ENCODE measurements at regions not wholly inside any gene's neighbourhood (a gene's known extent, or its start where the extent isn't known, plus 50 kb on each side); places are given as distances from the start of the nearest gene placed in this dataset.

- DNase-seq (ENCODE audit: low spot score), result no peak
Observed at GRCh38 chr1:4380564-4381168, 273.7 kb upstream of the AJAP1 start.

DNA sequence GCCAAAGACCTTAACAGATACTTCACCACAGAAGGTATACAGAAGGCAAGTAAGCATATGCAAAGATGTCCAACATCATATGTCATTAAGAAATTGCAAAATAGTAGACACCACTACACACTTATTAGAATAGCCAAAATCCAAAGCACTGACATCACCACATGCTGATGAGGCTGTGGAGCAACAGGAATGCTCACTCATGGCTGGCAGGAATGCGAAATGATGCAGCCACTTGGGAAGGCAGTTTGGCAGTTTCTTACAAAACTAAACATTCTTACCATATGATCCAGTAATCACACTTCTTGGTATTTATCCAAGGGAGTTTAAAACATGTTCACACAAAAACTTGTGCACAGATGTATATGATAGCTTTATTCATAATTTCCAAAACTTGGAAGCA, 261.2 kb upstream of the AJAP1 start:
- DNase-seq (ENCODE audit: low spot score), result no peak

DNA sequence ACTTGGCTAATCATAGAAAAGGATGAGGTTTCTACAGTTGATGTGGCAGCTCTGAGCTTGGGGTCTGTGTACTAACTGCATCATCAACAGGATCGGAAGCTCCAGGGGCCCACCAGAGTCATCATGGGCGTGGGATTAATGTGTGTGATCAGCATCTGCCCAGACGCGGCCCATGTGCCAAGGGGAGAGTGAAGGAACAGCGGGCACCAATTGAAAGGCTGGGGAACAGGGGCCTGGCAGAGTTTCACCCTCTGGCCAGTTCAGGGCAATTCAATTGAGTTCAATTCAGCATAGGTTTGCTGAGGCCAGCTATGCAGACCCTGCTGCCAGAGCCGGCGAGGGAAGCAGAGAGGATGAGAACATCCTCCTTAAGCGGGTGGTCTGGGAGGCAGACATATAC, 260.0 kb upstream of the AJAP1 start:
- DNase-seq (ENCODE audit: low spot score), result no peak

DNA sequence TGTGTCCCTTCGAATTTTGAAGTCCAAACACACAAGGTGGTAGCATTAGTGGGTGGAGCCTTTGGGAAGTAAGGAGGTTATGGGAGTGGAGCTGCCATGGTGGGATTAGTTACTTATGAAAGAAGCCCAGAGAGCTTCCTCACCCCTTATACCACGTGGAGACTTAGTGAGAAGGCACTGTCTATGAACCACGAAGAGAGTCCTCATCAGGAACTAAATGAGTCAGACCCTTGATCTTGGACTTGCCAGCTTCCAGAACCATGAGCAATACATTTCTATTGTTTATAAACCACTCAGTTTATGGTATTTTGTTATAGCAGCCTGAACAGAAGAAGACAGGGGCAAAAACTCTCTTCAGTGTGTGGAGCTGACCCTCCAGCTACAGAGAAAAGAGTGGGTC, 259.3 kb upstream of the AJAP1 start:
- no peak for DNase-seq (ENCODE audit: low spot score)

DNA sequence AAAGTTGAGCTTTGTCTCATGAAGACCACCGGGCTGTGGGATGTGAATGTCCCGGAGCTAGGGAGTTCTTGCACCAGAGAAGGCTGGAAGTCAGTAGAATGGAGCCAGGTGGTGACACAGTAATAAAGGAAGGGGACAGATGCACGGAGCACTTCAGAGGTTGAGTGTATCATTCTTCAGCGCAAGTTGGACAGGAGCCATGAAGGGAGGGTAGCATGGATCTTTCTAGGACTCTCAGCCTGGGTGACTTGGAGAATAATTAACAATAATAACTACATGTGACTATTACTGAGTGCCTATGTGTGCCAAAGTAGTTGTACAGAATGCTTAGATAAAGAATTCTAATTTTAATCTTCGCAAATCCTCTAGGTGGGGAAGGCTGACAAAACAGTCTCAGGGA, 258.7 kb upstream of the AJAP1 start:
- DNase-seq (ENCODE audit: low spot score), result no peak

- no peak for DNase-seq (ENCODE audit: low spot score)
Observed at GRCh38 chr1:4396551-4396950, 257.9 kb upstream of the AJAP1 start.

DNA sequence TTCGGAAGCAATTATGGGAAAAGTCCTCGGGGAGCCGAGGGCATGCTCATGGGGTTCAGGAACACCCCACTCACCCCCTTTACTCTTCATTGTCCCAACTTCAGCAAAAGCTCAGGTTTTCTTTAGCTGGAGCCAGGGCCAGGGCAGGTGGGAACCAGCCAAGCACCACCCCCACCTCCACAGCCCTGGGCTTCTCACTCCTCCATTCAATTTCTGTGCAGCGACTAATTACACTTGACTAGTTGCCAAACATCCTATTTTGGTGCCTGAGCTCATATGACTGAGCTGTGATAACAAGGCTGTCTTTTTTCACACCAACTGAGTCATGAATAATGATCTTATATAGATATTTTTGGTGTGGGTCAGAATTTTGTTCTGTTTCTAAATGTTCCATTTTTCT, 257.2 kb upstream of the AJAP1 start:
- no peak for DNase-seq (ENCODE audit: low spot score)

DNA sequence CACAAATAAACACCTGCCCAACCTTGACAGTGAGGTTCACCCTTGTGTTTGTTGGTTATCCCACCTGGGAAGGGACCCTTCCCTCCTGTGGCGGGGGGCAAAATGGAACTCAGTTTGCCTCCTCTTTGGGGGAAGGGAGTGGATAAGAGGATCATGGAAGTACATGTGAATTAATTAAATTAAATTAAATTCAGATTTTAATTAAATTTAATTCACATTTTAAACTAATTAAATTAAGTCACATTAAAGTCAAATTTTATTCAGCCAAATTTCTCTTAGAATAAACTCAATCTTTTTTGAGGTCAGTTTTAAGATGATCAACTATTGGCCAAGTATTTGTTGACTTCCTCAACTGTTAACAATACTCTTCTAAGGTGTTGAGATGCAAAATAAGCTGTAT, 252.4 kb upstream of the AJAP1 start:
- DNase-seq (ENCODE audit: low spot score), result no peak

- no peak for DNase-seq (ENCODE audit: low spot score)
Observed at GRCh38 chr1:4404854-4405590, 249.4 kb upstream of the AJAP1 start.

DNA sequence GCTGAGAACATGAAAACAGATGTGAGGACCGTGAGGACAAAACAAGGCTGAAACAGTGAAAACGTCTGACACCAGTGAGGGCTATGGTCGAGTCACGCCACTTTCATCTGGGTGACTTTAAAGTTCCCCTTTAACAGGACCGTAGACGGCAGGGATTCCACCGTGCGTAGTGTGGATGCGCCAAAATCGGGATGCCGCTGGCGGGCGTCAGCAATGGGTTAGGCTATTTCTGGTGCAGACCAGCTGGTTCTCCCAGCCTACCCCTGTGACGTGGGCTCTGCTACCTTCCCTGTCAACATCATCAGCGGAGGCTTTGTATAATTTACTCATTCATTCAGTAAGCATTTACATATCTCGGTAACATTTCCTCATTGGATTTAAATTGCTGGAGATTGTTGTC, 246.6 kb upstream of the AJAP1 start:
- DNase-seq (ENCODE audit: low spot score), result no peak

DNA sequence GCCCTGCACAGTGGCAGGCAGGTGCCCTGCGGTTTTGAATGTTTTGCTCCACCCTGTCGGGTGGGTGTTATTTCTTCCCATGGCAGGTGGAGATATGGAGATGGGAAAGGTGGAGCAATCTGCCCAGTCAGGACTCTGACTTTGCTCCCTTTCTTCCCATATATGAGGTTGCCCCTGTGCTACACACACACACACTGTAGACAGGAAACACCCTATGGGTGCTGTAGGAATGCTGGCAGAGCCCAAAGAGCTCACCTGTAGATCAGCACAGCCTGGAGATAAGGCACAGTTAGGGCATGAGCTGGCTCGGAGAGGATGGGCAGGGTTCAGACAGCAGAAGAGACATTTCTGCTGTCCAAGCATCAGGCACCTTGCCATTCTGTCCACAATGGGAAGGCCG, 246.0 kb upstream of the AJAP1 start:
- DNase-seq (ENCODE audit: low spot score), result no peak

GRCh38 chr1:4411862-4412261, 242.5 kb upstream of the AJAP1 start:
- DNase-seq (ENCODE audit: low spot score), result no peak

- no peak for DNase-seq (ENCODE audit: low spot score)
Observed at GRCh38 chr1:4415476-4415875, 238.9 kb upstream of the AJAP1 start.

DNA sequence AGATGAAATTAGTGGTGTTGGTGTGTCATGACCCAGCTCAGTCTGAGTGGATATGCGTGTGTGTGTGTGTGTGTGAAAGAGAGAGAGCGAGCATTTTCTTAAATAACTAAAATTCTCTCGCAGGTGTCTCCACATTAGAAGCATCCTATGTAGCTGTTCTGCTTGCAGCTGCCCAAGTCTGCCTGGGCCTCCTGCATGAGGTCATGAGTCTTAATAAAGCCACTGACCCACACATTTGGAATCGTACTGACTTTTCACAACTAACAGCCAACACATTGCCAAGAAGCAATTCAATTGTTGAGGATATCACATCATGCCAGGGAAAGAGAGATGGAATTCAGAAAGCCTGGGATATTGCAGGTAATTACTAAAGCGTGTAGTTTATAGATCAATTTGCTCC, 238.2 kb upstream of the AJAP1 start:
- DNase-seq (ENCODE audit: low spot score), result no peak

DNA sequence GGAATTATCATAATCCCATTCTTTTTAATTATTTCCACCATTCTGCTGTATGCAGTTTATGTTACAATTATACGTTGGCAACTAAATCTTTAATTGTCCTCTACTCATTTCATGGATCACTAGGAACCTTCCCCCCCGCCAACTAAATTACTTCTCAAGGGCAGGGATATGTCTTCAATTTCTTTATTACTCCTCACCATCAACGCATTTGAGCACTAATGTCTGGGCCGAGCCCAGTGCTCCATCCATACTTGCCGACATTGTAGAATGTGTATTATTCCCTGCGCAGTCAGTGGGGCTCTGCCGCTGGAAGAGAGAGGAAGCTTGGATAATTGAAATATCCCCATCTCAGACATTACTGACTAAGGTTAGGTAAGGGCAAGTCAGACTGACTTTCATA, 236.4 kb upstream of the AJAP1 start:
- no peak for DNase-seq (ENCODE audit: low spot score)

- DNase-seq (ENCODE audit: low spot score), result no peak
Observed at GRCh38 chr1:4421986-4422385, 232.4 kb upstream of the AJAP1 start.

- no peak for DNase-seq (ENCODE audit: low spot score)
Observed at GRCh38 chr1:4422504-4423289, 231.7 kb upstream of the AJAP1 start.

DNA sequence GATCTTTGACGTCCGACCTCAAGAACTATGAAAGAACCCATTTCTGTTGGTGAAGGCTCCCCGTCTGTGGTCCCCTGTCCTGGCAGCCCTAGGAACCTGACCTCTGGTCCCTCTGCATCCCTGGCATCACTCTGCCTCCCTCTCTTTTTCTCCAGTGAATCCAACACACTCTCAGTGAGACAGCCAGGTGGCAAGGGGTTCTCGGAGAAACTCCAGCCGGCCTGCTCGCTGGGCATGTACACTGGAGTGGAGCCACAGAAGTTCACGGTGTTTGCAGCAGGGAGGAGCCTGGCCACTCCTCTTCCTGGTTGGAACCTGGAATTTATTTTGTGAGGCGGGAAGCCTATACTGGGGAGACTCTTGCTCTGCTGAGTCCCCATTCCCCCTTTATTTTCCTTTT, 230.2 kb upstream of the AJAP1 start:
- DNase-seq (ENCODE audit: low spot score), result no peak

- no peak for DNase-seq (ENCODE audit: low spot score)
Observed at GRCh38 chr1:4424766-4425165, 229.6 kb upstream of the AJAP1 start.

- no peak for DNase-seq (ENCODE audit: low spot score)
Observed at GRCh38 chr1:4425892-4426291, 228.5 kb upstream of the AJAP1 start.

DNA sequence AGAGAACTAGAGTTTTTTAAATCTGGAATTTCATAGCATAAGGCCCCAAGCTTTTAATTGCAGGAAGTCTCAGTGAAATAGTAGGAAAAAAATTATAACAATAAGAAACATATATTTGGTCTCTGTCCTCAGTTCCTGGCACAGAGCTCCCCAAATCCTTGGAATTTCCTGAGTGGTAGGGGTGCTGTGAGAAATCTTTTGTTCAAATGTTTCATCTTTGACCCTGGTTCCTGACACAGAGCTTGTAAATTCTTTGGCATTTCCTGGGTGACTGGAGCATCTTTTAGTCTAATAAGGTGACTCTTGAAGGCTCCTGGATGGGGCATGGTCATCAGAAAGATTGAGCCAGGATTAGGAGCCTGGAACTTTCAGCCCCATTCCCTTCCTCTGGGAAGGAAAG, 225.7 kb upstream of the AJAP1 start:
- no peak for DNase-seq (ENCODE audit: low spot score)

DNA sequence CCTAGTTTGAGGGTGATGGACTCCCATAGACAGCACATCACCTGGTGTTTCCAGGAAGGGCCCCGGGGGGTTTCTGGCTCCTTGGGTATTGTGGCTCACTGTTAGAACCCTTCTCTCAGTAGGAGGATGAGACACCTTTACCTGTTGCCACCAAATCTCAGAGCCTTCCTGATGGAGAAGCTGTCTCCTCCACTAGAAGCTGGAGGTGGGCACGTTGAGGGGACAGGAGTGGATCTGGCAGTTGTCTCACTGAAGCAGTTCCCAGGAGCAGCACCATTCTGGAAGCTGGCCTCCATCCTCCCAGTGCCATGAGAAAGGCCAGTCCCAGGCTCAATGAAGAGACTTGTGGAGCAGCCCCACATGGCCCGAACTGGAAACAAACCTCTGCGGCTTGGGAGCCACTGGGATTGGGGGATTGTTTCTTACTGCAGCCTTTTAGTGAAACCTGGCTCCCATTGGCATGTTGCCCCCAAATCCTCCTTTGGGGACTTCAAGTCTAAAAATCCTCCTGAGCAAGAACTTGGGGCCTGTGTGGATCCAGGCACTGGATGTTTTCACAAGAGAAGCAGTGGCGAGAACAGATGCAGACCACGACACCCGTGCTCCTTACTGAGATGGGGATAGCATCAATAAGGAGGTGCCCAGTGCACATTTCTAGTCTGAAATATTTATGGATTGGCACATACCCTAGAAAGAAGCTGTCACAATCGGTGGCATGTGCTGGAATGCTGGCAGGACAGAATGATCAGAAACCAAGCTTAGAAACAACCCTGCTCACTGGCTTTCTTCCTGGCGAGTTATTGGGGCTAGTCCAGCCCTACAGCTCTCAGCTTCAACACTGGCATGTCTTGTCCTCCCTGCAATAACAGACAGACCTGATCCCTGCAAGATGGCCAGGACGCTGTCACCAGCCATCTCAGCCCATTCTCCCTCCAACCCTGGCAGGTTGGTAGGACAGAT, 223.7 kb upstream of the AJAP1 start:
- DNase-seq (ENCODE audit: low spot score), result no peak

Measured in CD4-positive, alpha-beta T cell treated with Interleukin-2 at 100 ng/mL for 4 hours (primary cell).